ENCODE measurements at regions not wholly inside any gene's neighbourhood (a gene's known extent, or its start where the extent isn't known, plus 50 kb on each side); places are given as distances from the start of the nearest gene placed in this dataset.

- Histone ChIP-seq H3K79me2 (ENCODE audit: low read length) (no peaks in the 10 kb centered on the region), H3K9ac (ENCODE audit: low read length) (no peak overlapping the region), H3K27ac (ENCODE audit: low read length) (no peak overlapping the region), H4K20me1 (ENCODE audit: low read length) (no peaks in the 10 kb centered on the region), H3K36me3 (ENCODE audit: low read depth, low read length) (no peaks in the 10 kb centered on the region), H3K4me2 (ENCODE audit: low read length) (no peak overlapping the region), H3K9me2 (replicated peaks; ENCODE audit: low read length) (no peaks in the 10 kb centered on the region), H3F3A (ENCODE audit: low read length, unreplicated experiment) (no peaks in the 10 kb centered on the region), H3K4me1 (ENCODE audit: insufficient read depth, low read length) (no peaks in the 10 kb centered on the region), H3K4me3 (ENCODE audit: low read length) (no peak overlapping the region), H3K9me3 (ENCODE audit: low read length) (no peaks in the 10 kb centered on the region), H3K27me3 (ENCODE audit: low read length) (no peaks in the 10 kb centered on the region), H2AFZ (ENCODE audit: low read length) (no peak overlapping the region)
- DNase-seq = no peak
- ChIA-PET POLR2A (ENCODE audit: unreplicated experiment) (no interaction called here), CTCF (no interaction called here)
- intact Hi-C loops (cut with micrococcal nuclease) = no loop called here
- ATAC-seq = no peak
- TF ChIP-seq CTCF (conservative IDR thresholded peaks at IDR 0.05; ENCODE audit: low read depth, low read length) (no peak), EZH2 (IDR thresholded peaks at IDR 0.05; ENCODE audit: low read length, unreplicated experiment) (no peak), EZH2phosphoT487 (IDR thresholded peaks at IDR 0.05; ENCODE audit: borderline replicate concordance, low read length) (no peak)
- no TSS peak for BruUV-seq (replicated peaks)
These were observed 502.1 kb upstream of the NR3C2 start for GRCh38 chr4:148944136-148944838.

GRCh38 chr4:148934926-148935578, 492.8 kb upstream of the NR3C2 start:
- Histone ChIP-seq H4K20me1 (ENCODE audit: low read length) (no peaks in the 10 kb centered on the region), H3K9me2 (replicated peaks; ENCODE audit: low read length) (no peaks in the 10 kb centered on the region), H3K79me2 (ENCODE audit: low read length) (no peaks in the 10 kb centered on the region), H3F3A (ENCODE audit: low read length, unreplicated experiment) (no peaks in the 10 kb centered on the region), H3K9me3 (ENCODE audit: low read length) (no peaks in the 10 kb centered on the region), H3K4me2 (ENCODE audit: low read length) (no peak overlapping the region), H2AFZ (ENCODE audit: low read length) (no peak overlapping the region), H3K27me3 (ENCODE audit: low read length) (no peaks in the 10 kb centered on the region), H3K4me1 (ENCODE audit: insufficient read depth, low read length) (no peaks in the 10 kb centered on the region), H3K36me3 (ENCODE audit: low read depth, low read length) (no peaks in the 10 kb centered on the region), H3K27ac (ENCODE audit: low read length) (no peak overlapping the region), H3K9ac (ENCODE audit: low read length) (no peak overlapping the region), H3K4me3 (ENCODE audit: low read length) (no peak overlapping the region)
- ChIA-PET CTCF (no interaction called here), POLR2A (ENCODE audit: unreplicated experiment) (no interaction called here)
- intact Hi-C loops (cut with micrococcal nuclease) = no loop called here
- DNase-seq (no peak), ATAC-seq (no peak)
- TF ChIP-seq EZH2 (IDR thresholded peaks at IDR 0.05; ENCODE audit: low read length, unreplicated experiment) (no peak), EZH2phosphoT487 (IDR thresholded peaks at IDR 0.05; ENCODE audit: borderline replicate concordance, low read length) (no peak), CTCF (conservative IDR thresholded peaks at IDR 0.05; ENCODE audit: low read depth, low read length) (no peak)
- no TSS peak for BruUV-seq (replicated peaks)

Data from PC-3 (cell line).